Right kidney (tissue), 1 donor: ENCODE measurements at regions not wholly inside any gene's neighbourhood (a gene's known extent, or its start where the extent isn't known, plus 50 kb on each side); places are given as distances from the start of the nearest gene placed in this dataset.
"Not testable (repeated sequence)": the region's sequence is repeated elsewhere in the genome, so short reads cannot be mapped to it uniquely, and the experiment has no call there.

Experiments
- DNase-seq: peaks from one replicate; pipeline ENCODE4 v3.0.0-alpha.2; 2016

- no peak for DNase-seq
Observed at GRCh38 chr9:100813871-100814270, 214.7 kb upstream of the PLPPR1 start.

- no peak for DNase-seq
Observed at GRCh38 chr9:100819980-100820379, 208.5 kb upstream of the PLPPR1 start.

GRCh38 chr9:100833035-100833434, 195.5 kb upstream of the PLPPR1 start:
- not testable (repeated sequence) for DNase-seq

- DNase-seq = no peak
Observed at GRCh38 chr9:100838857-100839256, 189.7 kb upstream of the PLPPR1 start.

GRCh38 chr9:100848726-100849125, 179.8 kb upstream of the PLPPR1 start:
- DNase-seq = no peak

GRCh38 chr9:100852088-100852487, 176.4 kb upstream of the PLPPR1 start:
- no peak for DNase-seq

GRCh38 chr9:100856238-100856637, 172.3 kb upstream of the PLPPR1 start:
- no peak for DNase-seq

GRCh38 chr9:100865111-100865510, 163.4 kb upstream of the PLPPR1 start:
- DNase-seq = no peak

GRCh38 chr9:100865648-100866047, 162.9 kb upstream of the PLPPR1 start:
- DNase-seq = no peak

- DNase-seq = no peak
Observed at GRCh38 chr9:100869326-100869725, 159.2 kb upstream of the PLPPR1 start.

GRCh38 chr9:100879884-100880283, 148.6 kb upstream of the PLPPR1 start:
- DNase-seq = no peak

GRCh38 chr9:100880284-100880683, 148.2 kb upstream of the PLPPR1 start:
- DNase-seq = no peak

GRCh38 chr9:100884518-100884917, 144.0 kb upstream of the PLPPR1 start:
- no peak for DNase-seq

GRCh38 chr9:100890321-100890720, 138.2 kb upstream of the PLPPR1 start:
- no peak for DNase-seq

- DNase-seq = no peak
Observed at GRCh38 chr9:100911273-100911672, 117.3 kb upstream of the PLPPR1 start.

- DNase-seq = no peak
Observed at GRCh38 chr9:100913257-100913656, 115.3 kb upstream of the PLPPR1 start.

GRCh38 chr9:100914266-100914665, 114.3 kb upstream of the PLPPR1 start:
- no peak for DNase-seq

GRCh38 chr9:100919506-100919905, 109.0 kb upstream of the PLPPR1 start:
- DNase-seq = no peak

- no peak for DNase-seq
Observed at GRCh38 chr9:100926366-100926765, 102.2 kb upstream of the PLPPR1 start.

- DNase-seq = no peak
Observed at GRCh38 chr9:100927763-100928162, 100.8 kb upstream of the PLPPR1 start.

- DNase-seq = no peak
Observed at GRCh38 chr9:100933656-100934055, 94.9 kb upstream of the PLPPR1 start.

GRCh38 chr9:100937382-100937781, 91.1 kb upstream of the PLPPR1 start:
- DNase-seq = no peak

GRCh38 chr9:100938507-100938906, 90.0 kb upstream of the PLPPR1 start:
- DNase-seq = no peak

GRCh38 chr9:100939636-100940035, 88.9 kb upstream of the PLPPR1 start:
- no peak for DNase-seq

- no peak for DNase-seq
Observed at GRCh38 chr9:100959226-100959625, 69.3 kb upstream of the PLPPR1 start.
